ENCODE measurements at regions not wholly inside any gene's neighbourhood (a gene's known extent, or its start where the extent isn't known, plus 50 kb on each side); places are given as distances from the start of the nearest gene placed in this dataset.
"Not testable (repeated sequence)": the region's sequence is repeated elsewhere in the genome, so short reads cannot be mapped to it uniquely, and the experiment has no call there.

GRCh38 chr9:75383420-75384034, 295.2 kb downstream of the OSTF1 start:
- TF ChIP-seq YY1 (IDR thresholded peaks at IDR 0.05; ENCODE audit: insufficient read depth, insufficient read length); SUZ12 (IDR thresholded peaks at IDR 0.05; ENCODE audit: extremely low read depth, insufficient read depth, insufficient read length); ZNF274 (IDR thresholded peaks at IDR 0.05; ENCODE audit: low read depth, low read length): not testable (repeated sequence)

Measured in NT2/D1 (cell line).